HG03175 (cell line): ENCODE measurements at regions not wholly inside any gene's neighbourhood (a gene's known extent, or its start where the extent isn't known, plus 50 kb on each side); places are given as distances from the start of the nearest gene placed in this dataset.

Experiments used
- ATAC-seq: cut with Tn5 transposase; IDR thresholded peaks from one replicate; pipeline ENCODE4 v1.9.1; 2021; ENCODE audit warnings: mild to moderate bottlenecking, moderate library complexity; ENCODE audit not compliant: unreplicated experiment

DNA sequence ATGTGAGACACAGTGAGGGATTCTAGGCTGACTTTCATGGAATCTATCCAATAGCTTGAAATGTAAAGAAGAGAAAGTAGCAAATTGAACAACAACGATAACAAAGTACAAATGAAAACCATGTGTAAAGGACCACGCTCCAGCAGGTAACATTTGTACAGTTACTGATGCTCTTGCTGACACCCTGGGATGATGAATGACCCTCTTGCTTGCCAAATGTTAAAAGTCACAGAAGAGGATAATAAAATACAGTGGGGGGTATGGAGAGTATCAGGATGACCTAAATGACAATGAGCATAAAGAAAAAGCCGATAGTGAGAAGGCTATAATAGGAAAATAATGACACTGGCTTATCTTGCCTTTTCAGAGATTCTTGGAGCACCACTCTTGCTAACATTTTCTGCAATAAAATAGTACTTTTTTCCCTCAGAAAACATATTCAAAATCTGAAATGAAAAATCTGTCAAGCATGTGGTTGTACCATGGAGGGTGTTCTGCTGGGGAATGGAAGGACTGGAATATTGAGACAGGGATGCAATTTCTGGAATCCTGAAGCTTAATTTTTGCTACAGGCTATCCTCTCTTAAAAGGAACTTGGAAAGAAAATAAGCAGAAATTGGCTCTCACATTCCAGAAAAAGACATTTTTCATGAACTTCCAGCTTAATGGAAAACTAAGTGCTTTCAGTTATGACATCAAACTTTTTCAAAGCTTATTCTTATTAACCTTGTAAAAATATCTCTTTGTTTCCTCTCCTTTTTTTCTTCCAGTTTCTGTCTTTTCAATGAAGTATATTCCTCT lies 303.2 kb upstream of the GHITM start:
- ATAC-seq, result no peak

DNA sequence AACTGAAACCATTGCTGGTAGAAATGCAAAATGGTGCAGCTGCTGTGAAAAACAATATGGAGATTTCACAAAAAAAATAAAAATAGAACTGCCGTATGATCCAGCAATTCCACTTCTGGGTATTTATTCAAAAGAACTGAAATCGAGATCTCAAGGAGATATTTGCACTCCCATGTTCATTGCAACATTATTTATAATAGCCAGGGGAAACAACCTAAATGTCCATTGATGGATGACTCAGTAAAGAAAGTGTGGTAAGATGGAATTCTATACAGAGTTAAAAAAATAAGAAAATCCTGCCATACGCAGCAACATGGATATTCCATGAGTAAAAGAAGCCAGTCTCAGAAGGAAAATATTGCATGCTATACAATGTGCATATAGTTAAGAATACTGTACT lies 290.6 kb upstream of the GHITM start:
- ATAC-seq, result no peak

DNA sequence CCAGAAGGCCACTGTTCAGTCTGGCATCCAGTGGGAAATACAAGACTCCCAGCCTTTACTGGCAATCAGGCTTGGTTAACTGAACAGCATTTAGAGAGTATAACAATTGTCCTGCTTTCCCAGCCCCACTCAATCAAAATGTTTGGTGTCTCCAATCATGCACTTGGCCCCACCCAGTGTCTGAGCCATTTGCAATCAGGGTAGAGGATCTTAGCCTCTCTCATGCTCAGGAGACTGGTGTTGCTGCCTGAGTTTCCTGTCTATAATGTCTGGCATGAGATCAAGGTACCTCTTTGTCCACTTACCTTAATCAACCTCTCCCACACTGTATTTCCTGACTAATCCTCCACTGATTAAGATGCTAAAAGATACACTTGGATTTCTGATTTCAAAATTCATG lies 290.2 kb upstream of the GHITM start:
- ATAC-seq, result no peak

DNA sequence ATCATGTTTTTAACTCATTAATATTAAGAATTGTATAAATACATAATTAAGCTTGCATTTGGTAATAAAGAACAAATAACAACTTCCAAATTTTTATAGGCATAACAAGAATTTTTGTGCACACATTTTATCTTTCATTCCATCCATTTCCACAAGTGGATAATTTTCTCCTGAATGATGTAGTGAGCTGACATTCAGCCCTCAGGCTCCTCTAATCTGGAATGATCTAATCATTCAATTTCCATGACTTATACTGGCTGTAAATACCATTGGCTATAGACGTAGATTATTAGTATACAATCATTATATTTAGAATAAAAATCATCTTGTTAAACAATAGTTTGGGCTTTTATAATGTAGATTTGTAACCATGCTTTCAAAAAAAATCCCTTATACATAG lies 287.2 kb upstream of the GHITM start:
- ATAC-seq, result no peak

DNA sequence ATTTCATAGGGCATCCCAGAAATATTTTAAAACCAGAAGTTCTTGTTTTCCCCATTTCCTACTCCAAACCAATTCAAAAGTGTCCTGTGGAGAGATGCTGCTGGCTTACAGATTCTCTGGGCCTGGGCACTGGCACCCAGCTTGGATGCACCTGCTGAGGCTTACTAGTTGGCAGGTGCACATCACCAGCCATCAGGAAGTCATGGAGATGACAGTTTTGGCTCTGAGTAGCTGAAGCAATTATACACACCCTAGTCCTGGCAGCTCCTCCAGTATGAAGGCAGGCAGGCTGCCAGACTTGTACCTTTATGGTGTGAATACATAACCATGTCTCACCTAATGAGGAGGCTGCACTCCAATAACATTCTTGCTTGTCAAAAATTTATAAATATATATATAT lies 276.6 kb upstream of the GHITM start:
- ATAC-seq, result no peak

DNA sequence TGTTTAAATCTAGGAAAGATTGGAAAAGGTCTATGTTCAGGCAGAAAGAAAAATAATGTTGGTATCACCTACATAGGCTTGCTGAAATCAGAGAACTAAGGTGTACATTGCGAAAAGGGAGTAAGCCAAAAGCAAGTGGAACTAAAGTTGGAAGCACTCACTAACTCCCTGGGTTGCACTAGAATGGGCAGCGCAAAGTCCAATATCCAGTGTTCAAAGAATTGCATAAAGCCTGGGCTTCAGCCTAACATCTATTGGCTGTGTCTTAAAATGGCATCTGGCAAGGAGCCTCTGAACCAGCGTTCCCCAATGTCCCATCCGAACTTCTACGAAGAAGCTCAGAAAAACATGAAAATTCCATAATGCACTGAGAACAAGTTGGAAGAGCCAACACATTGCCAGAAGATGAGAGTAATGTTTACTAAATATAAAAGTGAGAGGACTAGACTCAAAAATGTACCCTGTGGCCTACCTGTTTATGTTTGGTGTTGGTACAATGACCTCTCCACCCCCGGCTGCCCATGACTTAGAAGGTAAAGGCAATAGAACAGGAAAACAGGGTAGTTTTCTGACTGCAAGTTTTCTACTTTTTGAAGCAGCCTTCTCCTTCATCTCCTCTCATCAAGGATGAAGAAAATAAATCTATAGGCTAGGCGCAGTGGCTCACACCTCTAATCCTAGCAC lies 275.9 kb upstream of the GHITM start:
- ATAC-seq, result no peak

DNA sequence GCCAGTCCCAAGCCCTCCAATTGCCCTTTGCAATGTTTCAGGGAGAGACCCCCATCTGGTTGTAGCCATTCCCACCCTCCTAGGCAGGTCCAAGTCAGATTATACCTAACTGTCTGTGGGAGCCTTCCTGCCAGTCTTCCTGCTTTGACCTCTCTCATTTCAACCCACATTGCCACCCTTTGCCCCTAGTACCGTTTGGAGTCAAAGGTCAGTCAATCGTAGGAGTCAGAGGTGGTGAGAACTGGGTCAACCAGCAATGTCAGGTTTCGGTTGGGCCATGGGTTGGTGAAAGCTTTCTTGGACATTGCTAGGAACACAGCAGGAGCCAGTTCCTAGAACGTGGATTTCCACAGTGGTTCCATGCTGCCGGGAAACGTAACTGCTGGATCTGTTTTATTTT lies 269.4 kb upstream of the GHITM start:
- ATAC-seq, result no peak

DNA sequence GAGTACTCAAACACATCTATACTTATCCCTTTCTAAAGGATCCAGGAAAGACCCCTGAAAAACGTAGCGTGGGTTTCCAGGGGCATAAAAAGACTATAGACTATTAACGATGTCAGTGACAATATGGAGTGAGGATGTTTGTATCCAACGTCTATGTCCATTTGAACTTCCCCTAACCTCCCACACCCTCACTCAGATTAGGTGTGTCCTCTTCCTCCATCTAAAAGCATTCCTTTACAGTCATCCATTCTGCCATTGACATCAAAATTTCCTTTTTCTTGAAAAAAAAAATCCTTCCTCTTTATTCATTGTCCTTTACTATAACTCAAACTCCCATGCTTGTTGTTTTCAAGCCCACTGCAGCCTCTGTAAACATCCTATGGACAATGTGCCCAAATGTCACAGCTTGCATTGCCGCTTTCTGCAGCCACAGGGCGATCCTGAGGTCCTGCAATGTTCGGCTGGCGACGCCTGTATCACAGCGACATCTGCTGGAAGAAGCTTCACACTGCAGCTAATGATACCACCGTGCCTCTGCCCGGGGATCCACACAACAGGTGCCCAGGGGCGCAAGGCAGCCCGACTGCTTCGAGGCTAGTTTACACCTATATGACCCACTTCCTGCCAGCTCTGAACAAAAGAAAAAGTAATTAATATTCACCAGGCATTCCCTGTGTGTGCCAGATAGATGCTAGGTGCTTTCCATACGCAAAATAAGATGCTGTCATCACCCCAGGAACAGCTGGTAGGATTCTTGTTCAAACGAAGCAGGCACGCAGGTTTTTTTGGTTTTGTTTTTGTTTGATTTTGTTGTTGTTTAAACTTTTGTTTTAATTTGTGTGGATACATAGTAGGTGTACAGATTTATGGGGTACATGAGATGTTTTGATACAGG lies 267.9 kb upstream of the GHITM start:
- ATAC-seq, result peak; percentile 97

DNA sequence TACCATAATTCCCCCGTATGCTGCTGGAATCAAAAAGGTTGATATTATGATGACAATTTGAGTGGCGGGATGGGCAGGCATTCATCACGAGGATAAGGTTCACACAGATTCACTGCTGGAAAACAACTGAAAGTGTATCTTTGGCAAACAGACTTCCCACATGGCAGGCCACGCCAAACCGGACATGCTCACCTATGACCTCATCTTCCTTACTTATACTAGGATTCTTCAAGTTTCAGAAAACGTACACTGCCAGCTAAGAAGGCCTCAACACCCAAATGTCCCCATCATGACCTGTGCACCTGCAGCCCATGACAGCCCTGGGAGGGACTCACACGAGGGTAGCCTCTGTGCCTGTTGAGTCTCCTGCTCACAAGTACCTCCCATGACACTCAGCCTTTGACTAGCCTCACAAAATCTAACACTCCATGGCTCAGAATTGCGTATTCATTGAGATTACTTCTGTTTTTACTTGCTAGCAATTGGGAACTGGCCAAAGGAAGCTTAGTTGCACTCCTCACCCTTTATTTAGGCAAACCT lies 259.0 kb upstream of the GHITM start:
- ATAC-seq, result no peak

DNA sequence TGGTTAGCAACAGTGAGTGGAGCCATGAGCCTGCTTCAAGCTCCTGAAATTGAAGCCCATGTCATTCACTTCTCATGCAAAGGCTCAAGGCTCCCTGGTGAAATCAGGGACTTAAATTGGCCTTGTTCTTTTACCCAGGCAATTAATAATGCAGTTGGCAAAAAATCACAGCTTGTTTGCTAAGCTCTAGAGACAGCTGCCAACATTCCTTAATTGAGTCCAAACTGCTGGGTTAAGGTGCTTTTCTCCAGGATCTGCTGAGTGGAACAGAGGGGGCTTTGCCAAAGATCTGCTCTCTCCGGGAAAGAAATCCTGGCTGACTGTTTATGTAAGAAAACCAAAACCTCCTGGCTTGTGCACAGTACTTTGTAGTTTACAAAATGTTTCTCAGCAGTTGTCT lies 257.6 kb upstream of the GHITM start:
- no peak for ATAC-seq

DNA sequence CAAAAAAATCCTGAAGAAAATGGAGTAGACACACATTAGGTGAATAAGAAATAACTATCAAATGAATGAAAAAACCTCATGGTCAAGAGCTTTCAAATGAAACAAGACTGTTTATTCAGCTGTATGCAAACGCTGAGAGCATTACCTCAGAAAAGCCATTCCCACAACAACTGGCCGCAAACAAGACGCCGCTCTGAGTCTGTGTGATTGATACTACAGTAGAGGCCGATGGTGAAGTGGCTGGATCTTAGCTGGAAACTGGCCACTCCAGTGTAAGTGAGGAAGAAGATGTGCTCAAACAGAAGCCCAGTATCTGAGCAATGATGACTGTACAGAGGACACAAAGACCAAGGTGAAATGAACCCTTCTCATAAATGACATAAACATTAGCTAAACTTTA lies 252.4 kb upstream of the GHITM start:
- ATAC-seq, result no peak

DNA sequence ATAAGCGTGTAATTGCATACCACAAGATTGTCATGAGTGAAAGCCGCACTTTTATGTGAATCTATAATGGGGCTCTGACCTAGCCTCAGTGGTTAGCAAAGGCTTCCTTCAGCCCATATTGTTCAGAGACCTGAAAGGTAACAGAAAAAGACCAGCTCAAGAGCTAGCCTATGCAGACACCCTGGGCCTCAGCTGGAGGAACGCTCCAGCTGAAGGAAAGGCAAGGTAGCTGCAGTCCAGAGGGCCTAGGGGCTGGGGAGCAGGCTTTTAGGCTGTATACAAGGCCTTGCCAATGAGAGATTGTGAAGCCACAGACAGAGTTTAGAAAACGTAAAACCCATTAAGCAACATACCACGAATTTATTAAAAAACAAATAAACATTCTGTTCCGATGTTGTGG lies 246.6 kb upstream of the GHITM start:
- ATAC-seq, result no peak

DNA sequence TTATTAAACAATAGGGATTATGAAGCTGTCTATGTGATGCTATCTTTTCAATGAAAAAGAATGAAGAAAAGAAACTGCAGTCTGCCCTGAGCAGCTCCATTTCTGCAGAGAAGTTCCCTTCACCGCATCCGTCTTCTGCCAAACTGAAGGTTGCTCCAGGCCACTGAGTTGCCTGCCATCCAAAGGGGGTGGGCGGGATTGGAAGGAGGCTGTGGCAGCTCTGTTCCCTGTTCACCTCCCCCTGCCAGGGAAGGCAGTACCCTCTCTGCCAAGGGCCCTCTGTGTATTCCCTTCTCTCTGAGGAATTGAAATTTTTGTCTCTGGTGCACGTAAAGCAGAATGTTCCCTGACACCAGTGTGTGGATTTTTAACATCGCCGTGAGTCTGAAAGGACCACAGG lies 243.1 kb upstream of the GHITM start:
- ATAC-seq, result no peak

DNA sequence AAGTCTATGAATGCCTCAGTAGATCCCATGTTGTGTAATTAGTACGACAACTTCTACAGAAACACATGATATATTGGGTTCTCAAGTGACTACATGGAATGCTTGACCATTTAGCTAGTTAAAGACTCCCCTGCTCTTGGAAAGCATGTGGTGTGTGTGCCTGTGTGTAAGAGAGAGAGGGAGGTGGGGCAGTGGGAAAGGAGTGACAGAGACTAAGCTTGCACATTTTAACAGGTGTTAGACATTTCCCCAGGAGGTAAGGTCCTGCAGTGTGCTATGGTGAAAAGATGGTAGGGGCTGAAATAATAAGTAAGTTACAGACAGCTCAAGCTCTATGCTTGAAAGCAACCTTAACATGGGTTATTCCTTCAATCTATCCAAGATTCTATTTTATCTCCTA lies 241.7 kb upstream of the GHITM start:
- no peak for ATAC-seq

DNA sequence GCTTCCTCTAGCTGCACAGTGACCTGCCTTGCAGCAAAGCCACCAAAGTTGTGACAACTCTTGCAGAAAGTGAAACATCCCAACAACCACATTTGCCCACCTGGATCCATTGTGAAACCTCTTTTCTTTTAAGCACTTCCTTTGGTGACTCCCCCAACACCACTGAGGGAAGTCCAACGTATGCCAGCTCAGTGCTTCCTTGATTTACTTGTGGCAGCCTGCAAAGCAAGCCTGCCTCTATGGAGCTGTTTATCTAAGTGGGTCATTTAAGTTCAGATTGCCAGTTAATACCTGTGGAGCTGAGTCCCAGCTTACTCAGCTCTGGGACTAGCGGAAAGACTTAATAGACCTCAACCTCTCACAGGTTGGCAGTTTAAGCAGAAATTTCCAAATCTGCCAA lies 230.8 kb upstream of the GHITM start:
- no peak for ATAC-seq

DNA sequence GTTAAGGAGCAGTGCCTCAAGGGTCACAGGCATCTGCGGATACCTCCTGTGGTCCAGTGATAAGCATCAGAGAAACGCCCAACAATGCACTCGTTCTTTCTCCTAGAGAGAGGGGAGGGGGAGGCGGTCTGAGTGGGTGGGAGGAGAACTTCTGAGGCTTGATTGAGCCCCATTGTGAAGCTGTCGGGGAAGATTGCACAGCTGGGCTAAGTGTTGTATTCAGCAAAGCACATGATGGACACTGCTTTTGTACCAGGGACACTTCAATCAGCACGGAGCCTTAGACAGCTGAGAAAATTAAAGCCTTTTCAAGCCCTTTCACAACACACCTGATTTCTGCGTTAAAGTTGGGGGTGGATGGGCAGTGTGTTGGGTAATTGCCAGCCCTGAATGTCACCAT lies 230.3 kb upstream of the GHITM start:
- ATAC-seq, result no peak

DNA sequence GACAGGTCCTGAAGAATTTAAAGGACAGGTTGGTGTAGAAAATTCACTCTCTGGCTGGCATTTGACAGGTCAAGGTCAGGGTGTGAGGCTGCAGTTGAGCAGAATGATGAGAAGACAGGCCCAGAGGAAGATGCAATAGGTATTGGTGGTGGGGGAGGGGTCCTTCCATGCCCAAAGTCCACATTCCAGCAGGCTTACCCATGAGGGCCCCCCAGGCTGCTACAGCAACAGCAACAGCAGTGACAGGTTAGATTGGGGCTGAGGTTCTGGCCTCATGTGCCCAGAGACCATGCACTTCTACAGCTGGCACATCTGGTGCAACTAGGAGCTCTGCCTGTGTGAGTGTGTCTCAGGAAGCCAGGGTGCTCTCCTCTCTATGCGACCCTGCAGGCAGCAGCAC lies 223.5 kb upstream of the GHITM start:
- no peak for ATAC-seq

DNA sequence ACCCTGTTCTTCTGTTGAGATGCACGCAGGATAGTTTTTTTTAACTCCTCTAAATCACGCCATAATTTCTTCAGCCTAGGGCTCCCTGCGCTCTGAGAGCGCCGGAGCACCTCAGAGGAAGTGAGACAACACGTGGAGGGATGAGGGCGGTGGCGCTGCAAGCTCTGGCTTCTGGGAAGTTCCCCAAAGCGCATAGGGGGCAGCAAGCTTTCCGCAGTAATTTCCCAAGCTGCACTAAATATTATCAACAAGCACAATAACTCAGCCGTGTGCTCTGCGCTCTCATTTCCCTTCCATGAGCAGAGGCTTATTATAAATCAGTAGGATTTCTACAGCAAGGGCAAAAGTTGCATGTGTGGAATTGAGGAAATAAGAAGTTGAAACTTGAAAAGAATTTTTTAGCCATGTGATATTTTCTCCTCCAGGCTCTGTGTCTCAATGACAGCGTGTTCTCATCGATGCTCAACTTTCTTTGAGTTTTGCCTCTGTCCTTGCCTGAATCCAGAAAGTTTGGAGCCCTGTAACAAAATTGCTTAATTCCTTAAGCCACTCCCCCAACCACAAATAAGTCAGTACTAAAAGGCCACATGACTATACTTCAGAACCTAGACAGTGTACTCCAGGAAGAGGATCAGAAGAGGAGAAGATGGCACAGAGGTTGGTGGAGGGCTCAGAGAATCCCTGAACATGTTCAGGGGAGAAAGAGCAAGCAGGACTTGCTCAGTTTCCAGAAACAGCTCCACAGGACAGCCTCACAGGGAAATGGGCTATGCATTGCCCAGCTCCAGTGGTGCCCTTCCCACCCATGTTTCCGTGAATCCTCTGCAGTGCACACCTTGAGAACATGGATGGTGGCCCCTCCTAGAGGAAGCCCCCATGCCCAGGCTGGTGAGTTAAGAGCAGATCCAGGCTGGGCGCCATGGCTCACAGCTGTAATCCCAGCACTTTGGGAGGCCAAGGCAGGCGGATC lies 221.5 kb upstream of the GHITM start:
- peak; percentile 85 for ATAC-seq

DNA sequence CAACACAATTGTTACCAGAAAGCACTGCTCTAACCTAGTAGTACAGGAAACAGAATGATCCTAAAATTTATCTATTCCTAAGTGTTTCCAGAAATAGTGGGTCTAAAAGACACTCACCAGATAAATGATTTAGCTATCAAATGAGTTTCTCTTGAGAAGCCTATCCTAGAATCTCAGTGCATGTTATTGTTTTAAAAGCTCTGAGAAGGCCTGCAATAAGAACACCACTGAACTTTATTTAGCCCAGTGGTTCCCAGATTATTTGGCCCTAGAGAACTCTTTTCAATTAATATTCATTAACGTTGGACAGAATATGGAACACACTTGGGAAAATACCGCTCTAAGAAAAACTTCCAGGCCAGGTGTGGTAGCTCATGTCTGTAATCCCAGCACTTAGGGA lies 220.1 kb upstream of the GHITM start:
- ATAC-seq, result no peak
